Body of pancreas (tissue), 4 donors: ENCODE measurements at regions not wholly inside any gene's neighbourhood (a gene's known extent, or its start where the extent isn't known, plus 50 kb on each side); places are given as distances from the start of the nearest gene placed in this dataset.

ENCODE experiments used
- POLR2A ChIP-seq, 3 donors: fragments of 450-650 bp; IDR thresholded peaks; one replicate each; pipeline ENCODE4 v1.6.1; 2016; ENCODE audit warnings: antibody characterized with exemption in 3 of 3, mild to moderate bottlenecking in 2 of 3
- TF ChIP-seq, protein P1 (sequence below), 7 experiments: fragments of 450-650 bp in 4 of 7; fragments of 200-600 bp in 3 of 7; sonication (generic) in 3 of 7; IDR thresholded peaks; one replicate each; pipeline ENCODE4 v1.5.1; 2016 to 2019; ENCODE audit warnings: antibody characterized with exemption in 7 of 7

DNA sequence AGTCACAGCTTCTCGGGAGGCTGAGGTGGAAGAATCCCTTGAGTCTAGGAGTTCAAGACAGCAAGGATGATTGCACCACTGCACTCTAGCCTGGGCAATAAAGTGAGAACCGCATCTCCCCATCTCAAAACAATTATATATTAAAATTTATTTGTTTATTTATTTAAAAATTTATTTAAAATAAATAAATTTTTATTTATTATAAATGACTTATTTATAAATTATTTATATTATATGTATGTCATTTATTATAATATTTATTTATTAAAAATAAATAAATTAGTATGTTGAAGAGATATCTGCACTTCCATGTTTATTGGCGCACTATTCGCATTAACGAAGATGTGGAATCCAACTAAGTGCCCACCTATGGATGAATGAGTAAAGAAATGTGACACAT, 683.2 kb upstream of the BRINP3 start:
- TF ChIP-seq, protein P1, sequence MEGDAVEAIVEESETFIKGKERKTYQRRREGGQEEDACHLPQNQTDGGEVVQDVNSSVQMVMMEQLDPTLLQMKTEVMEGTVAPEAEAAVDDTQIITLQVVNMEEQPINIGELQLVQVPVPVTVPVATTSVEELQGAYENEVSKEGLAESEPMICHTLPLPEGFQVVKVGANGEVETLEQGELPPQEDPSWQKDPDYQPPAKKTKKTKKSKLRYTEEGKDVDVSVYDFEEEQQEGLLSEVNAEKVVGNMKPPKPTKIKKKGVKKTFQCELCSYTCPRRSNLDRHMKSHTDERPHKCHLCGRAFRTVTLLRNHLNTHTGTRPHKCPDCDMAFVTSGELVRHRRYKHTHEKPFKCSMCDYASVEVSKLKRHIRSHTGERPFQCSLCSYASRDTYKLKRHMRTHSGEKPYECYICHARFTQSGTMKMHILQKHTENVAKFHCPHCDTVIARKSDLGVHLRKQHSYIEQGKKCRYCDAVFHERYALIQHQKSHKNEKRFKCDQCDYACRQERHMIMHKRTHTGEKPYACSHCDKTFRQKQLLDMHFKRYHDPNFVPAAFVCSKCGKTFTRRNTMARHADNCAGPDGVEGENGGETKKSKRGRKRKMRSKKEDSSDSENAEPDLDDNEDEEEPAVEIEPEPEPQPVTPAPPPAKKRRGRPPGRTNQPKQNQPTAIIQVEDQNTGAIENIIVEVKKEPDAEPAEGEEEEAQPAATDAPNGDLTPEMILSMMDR (IDR thresholded peaks at IDR 0.05), result no peak
- TF ChIP-seq POLR2A (IDR thresholded peaks at IDR 0.05), result no peak
